GM20000 (cell line): ENCODE measurements at regions not wholly inside any gene's neighbourhood (a gene's known extent, or its start where the extent isn't known, plus 50 kb on each side); places are given as distances from the start of the nearest gene placed in this dataset.
"Not testable (repeated sequence)": the region's sequence is repeated elsewhere in the genome, so short reads cannot be mapped to it uniquely, and the experiment has no call there.

ENCODE experiments used
- DNase-seq: peaks from one replicate; pipeline ENCODE4 v3.0.0; 2012; ENCODE audit warnings: low spot score
- CTCF ChIP-seq: IDR thresholded peaks from 2 replicates; pipeline ENCODE4 v1.5.1; 2012; ENCODE audit warnings: mild to moderate bottlenecking, control low read depth; ENCODE audit errors: extremely low read depth, missing control alignments

GRCh38 chr16:60142619-60143347, 1408.7 kb upstream of the GOT2 start:
- no peak for DNase-seq
- TF ChIP-seq CTCF, result no peak

- no peak for TF ChIP-seq CTCF
- DNase-seq, result no peak
Observed at GRCh38 chr16:60137891-60138290, 1403.8 kb upstream of the GOT2 start.

GRCh38 chr16:60127196-60127595, 1393.1 kb upstream of the GOT2 start:
- no peak for DNase-seq
- TF ChIP-seq CTCF, result no peak

- DNase-seq, result not testable (repeated sequence)
Observed at GRCh38 chr16:60126115-60126514, 1392.0 kb upstream of the GOT2 start.

GRCh38 chr16:60123392-60124023, 1389.4 kb upstream of the GOT2 start:
- no peak for TF ChIP-seq CTCF
- DNase-seq, result no peak

- no peak for TF ChIP-seq CTCF
- no peak for DNase-seq
Observed at GRCh38 chr16:60120586-60120985, 1386.5 kb upstream of the GOT2 start.

GRCh38 chr16:60110531-60110930, 1376.4 kb upstream of the GOT2 start:
- no peak for DNase-seq
- TF ChIP-seq CTCF, result no peak

- no peak for TF ChIP-seq CTCF
- DNase-seq, result no peak
Observed at GRCh38 chr16:60107871-60108270, 1373.8 kb upstream of the GOT2 start.
